Neural cell (in vitro differentiated cells): ENCODE measurements at regions not wholly inside any gene's neighbourhood (a gene's known extent, or its start where the extent isn't known, plus 50 kb on each side); places are given as distances from the start of the nearest gene placed in this dataset.

Experiments used
- EZH2 ChIP-seq: fragments of 200-600, 300-800 bp; shearing (Covaris generic), sonication (generic); IDR thresholded peaks from 2 replicates; pipeline ENCODE4 v1.6.1; 2014; ENCODE audit warnings: antibody characterized with exemption, low read length, borderline replicate concordance, mild to moderate bottlenecking; ENCODE audit not compliant: insufficient read depth, poor library complexity, severe bottlenecking
- POLR2AphosphoS5 ChIP-seq: IDR thresholded peaks from 2 replicates; pipeline ENCODE4 v1.6.1; 2012
- RAD21 ChIP-seq: fragments of 450-650 bp; conservative IDR thresholded peaks from 2 replicates; pipeline ENCODE4 v1.6.1; 2014; ENCODE audit warnings: antibody characterized with exemption, mild to moderate bottlenecking, moderate library complexity
- REST ChIP-seq: IDR thresholded peaks from 2 replicates; pipeline ENCODE4 v1.6.1; 2012; ENCODE audit warnings: borderline replicate concordance
- TAF1 ChIP-seq: IDR thresholded peaks from 2 replicates; pipeline ENCODE4 v1.6.1; 2012; ENCODE audit warnings: low read depth
- TF ChIP-seq, protein P1 (sequence below): fragments of 450-650 bp; IDR thresholded peaks from 2 replicates; pipeline ENCODE4 v1.5.1; 2014; ENCODE audit warnings: antibody characterized with exemption, mild to moderate bottlenecking, moderate library complexity; ENCODE audit not compliant: poor library complexity, severe bottlenecking

DNA sequence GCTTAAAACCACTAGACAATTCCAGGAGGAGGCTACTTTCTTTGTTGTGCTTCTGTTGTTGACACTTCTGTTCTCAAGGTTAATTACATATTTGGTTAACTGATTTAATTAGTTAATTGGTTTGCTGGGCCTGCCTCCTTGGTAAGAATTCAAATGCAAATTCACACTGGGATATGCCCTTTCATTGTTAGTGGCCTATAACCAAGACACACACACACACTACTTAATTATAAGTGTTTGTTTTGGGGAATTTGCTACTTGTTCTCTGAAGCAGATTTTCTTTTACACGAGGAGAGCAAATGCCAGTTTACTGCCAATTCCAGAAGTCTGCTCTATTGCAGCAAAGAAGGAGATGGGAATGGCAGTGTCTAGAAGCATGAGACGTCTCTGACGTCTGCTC, 101.6 kb upstream of the BASP1 start:
- TF ChIP-seq EZH2 (no peak), REST (no peak), RAD21 (no peak), POLR2AphosphoS5 (no peak), TAF1 (no peak)
- TF ChIP-seq, protein P1, sequence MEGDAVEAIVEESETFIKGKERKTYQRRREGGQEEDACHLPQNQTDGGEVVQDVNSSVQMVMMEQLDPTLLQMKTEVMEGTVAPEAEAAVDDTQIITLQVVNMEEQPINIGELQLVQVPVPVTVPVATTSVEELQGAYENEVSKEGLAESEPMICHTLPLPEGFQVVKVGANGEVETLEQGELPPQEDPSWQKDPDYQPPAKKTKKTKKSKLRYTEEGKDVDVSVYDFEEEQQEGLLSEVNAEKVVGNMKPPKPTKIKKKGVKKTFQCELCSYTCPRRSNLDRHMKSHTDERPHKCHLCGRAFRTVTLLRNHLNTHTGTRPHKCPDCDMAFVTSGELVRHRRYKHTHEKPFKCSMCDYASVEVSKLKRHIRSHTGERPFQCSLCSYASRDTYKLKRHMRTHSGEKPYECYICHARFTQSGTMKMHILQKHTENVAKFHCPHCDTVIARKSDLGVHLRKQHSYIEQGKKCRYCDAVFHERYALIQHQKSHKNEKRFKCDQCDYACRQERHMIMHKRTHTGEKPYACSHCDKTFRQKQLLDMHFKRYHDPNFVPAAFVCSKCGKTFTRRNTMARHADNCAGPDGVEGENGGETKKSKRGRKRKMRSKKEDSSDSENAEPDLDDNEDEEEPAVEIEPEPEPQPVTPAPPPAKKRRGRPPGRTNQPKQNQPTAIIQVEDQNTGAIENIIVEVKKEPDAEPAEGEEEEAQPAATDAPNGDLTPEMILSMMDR = no peak
